ENCODE measurements at regions not wholly inside any gene's neighbourhood (a gene's known extent, or its start where the extent isn't known, plus 50 kb on each side); places are given as distances from the start of the nearest gene placed in this dataset.

- peaks cover 3% of the 10 kb centered on the region for H3K9me3 Mint-ChIP-seq
- intact Hi-C loops (cut with micrococcal nuclease), result no loop called here
- H3K36me3 Mint-ChIP-seq, result no peaks in the 10 kb centered on the region
- no peaks in the 10 kb centered on the region for H3K27me3 Mint-ChIP-seq
- H3K4me1 Mint-ChIP-seq (ENCODE audit: low read depth), result no peaks in the 10 kb centered on the region
- H3K27ac Mint-ChIP-seq, result no peak overlapping the region
- ChIA-PET POLR2A (no interaction called here), CTCF (no interaction called here)
- H3K4me3 Mint-ChIP-seq, result no peak overlapping the region
- no peak for DNase-seq
Observed at GRCh38 chr2:189382668-189383067, 58.6 kb upstream of the WDR75 start.

GRCh38 chr2:189386741-189387140 lies 54.5 kb upstream of the WDR75 start:
- Mint-ChIP-seq H3K4me3 (no peak overlapping the region), H3K4me1 (ENCODE audit: low read depth) (no peaks in the 10 kb centered on the region), H3K9me3 (peaks cover 3% of the 10 kb centered on the region), H3K27me3 (no peaks in the 10 kb centered on the region), H3K36me3 (no peaks in the 10 kb centered on the region), H3K27ac (no peak overlapping the region)
- ChIA-PET CTCF (no interaction called here), POLR2A (no interaction called here)
- no peak for DNase-seq
- intact Hi-C loops (cut with micrococcal nuclease), result no loop called here

GRCh38 chr2:189391201-189391600 lies 50.1 kb upstream of the WDR75 start:
- CTCF ChIA-PET, result no interaction called here
- no peak overlapping the region for H3K4me3 Mint-ChIP-seq
- H3K27ac Mint-ChIP-seq, result no peak overlapping the region
- no peaks in the 10 kb centered on the region for H3K36me3 Mint-ChIP-seq
- no peaks in the 10 kb centered on the region for H3K27me3 Mint-ChIP-seq
- intact Hi-C loops (cut with micrococcal nuclease), result no loop called here
- H3K4me1 Mint-ChIP-seq (ENCODE audit: low read depth), result no peaks in the 10 kb centered on the region
- POLR2A ChIA-PET, result no interaction called here
- peaks cover 3% of the 10 kb centered on the region for H3K9me3 Mint-ChIP-seq
- no peak for DNase-seq
